Endometrial microvascular endothelial cells (primary cell): ENCODE measurements at regions not wholly inside any gene's neighbourhood (a gene's known extent, or its start where the extent isn't known, plus 50 kb on each side); places are given as distances from the start of the nearest gene placed in this dataset.
"Not testable (repeated sequence)": the region's sequence is repeated elsewhere in the genome, so short reads cannot be mapped to it uniquely, and the experiment has no call there.

ENCODE experiments used
- in situ Hi-C: cut with HindIII; loops from 2 replicates; pipeline ENCODE4 v1.10.0; 2017; ENCODE audit warnings: low sequenced_read_pairs, low pct_unique_long_range_greater_than_20kb; ENCODE audit errors: inconsistent ontology term

- in situ Hi-C loops, result no loop called here
Measured at GRCh38 chr3:124043023-124043422, 51.1 kb upstream of the ROPN1 start.

GRCh38 chr3:124044956-124045355, 53.0 kb upstream of the ROPN1 start:
- in situ Hi-C loops, result no loop called here

GRCh38 chr3:124048967-124049798, 57.3 kb upstream of the ROPN1 start:
- in situ Hi-C loops, result no loop called here

- in situ Hi-C loops, result no loop called here
Measured at GRCh38 chr3:124051636-124052035, 59.7 kb upstream of the ROPN1 start.

GRCh38 chr3:124053871-124054270, 61.9 kb upstream of the ROPN1 start:
- in situ Hi-C loops, result no loop called here

- in situ Hi-C loops, result no loop called here
Measured at GRCh38 chr3:124056846-124057245, 64.9 kb upstream of the ROPN1 start.

- in situ Hi-C loops, result no loop called here
Measured at GRCh38 chr3:124057420-124057819, 65.5 kb upstream of the ROPN1 start.

GRCh38 chr3:124059580-124059979, 67.7 kb upstream of the ROPN1 start:
- in situ Hi-C loops, result no loop called here

GRCh38 chr3:124063197-124063909, 71.4 kb upstream of the ROPN1 start:
- in situ Hi-C loops, result no loop called here

- in situ Hi-C loops, result no loop called here
Measured at GRCh38 chr3:124064050-124064449, 72.1 kb upstream of the ROPN1 start.

- in situ Hi-C loops, result not testable (repeated sequence)
Measured at GRCh38 chr3:124066543-124066942, 74.6 kb upstream of the ROPN1 start.

GRCh38 chr3:124069706-124070105, 77.8 kb upstream of the ROPN1 start:
- in situ Hi-C loops, result not testable (repeated sequence)

- in situ Hi-C loops, result not testable (repeated sequence)
Measured at GRCh38 chr3:124075090-124075489, 83.2 kb upstream of the ROPN1 start.

GRCh38 chr3:124075753-124076152, 83.8 kb upstream of the ROPN1 start:
- in situ Hi-C loops, result no loop called here

GRCh38 chr3:124076235-124076634, 84.3 kb upstream of the ROPN1 start:
- in situ Hi-C loops, result no loop called here

- in situ Hi-C loops, result no loop called here
Measured at GRCh38 chr3:124078953-124079911, 87.3 kb upstream of the ROPN1 start.

- in situ Hi-C loops, result no loop called here
Measured at GRCh38 chr3:124079912-124080276, 88.0 kb upstream of the ROPN1 start.

- in situ Hi-C loops, result no loop called here
Measured at GRCh38 chr3:124082343-124082742, 90.4 kb upstream of the ROPN1 start.
